K562 (cell line): ENCODE measurements at regions not wholly inside any gene's neighbourhood (a gene's known extent, or its start where the extent isn't known, plus 50 kb on each side); places are given as distances from the start of the nearest gene placed in this dataset.

ENCODE experiments used
- ARID3B ChIP-seq: fragments of 250-450 bp; sonication (Bioruptor Pico); IDR thresholded peaks from 2 replicates; pipeline ENCODE4 v1.4.0; 2020; ENCODE audit warnings: borderline replicate concordance
- CREB1 ChIP-seq, 2 experiments: sonication (generic) in 1 of 2; formaldehyde crosslinking in 1 of 2; IDR thresholded peaks; 2 replicates each; pipeline versions ENCODE4 v1.6.1 to v1.8.0; 2012 to 2022; ENCODE audit warnings: inconsistent platforms in 1 of 2, mild to moderate bottlenecking in 1 of 2, missing genetic modification reagents in 1 of 2, moderate library complexity in 1 of 2
- HDAC1 ChIP-seq, 2 experiments: fragments of 450-650 bp; IDR thresholded peaks; 2 replicates each; pipeline ENCODE4 v1.6.1; 2016 to 2017; ENCODE audit warnings: inconsistent platforms in 1 of 2, mild to moderate bottlenecking in 1 of 2, moderate library complexity in 1 of 2
- ILF3 ChIP-seq: fragments of 450-650 bp; IDR thresholded peaks from 2 replicates; pipeline ENCODE4 v1.6.1; 2018; ENCODE audit warnings: antibody characterized with exemption, mild to moderate bottlenecking, moderate library complexity, borderline replicate concordance
- JUNB ChIP-seq: fragments of 450-650 bp; formaldehyde crosslinking; conservative IDR thresholded peaks from 2 replicates; pipeline ENCODE4 v1.4.0; 2020; ENCODE audit warnings: mild to moderate bottlenecking
- KDM5B ChIP-seq: fragments of 200-600 bp; sonication (generic); IDR thresholded peaks from 2 replicates; pipeline ENCODE4 v1.6.1; 2012; ENCODE audit warnings: low read depth, mild to moderate bottlenecking, moderate library complexity, low read length, control low read depth, inconsistent platforms; ENCODE audit not compliant: insufficient replicate concordance
- LARP7 ChIP-seq: fragments of 450-650 bp; IDR thresholded peaks from 2 replicates; pipeline ENCODE4 v1.6.1; 2016
- POLR2A ChIP-seq: fragments of 450-650 bp; conservative IDR thresholded peaks from 2 replicates; pipeline ENCODE4 v1.6.1; 2016
- POLR2AphosphoS5 ChIP-seq: IDR thresholded peaks from 2 replicates; pipeline ENCODE4 v1.6.1; 2011; ENCODE audit warnings: mild to moderate bottlenecking, low read depth, low read length, moderate library complexity; ENCODE audit not compliant: control insufficient read depth, insufficient read depth
- SMAD1 ChIP-seq: fragments of 150-350 bp; IDR thresholded peaks from 2 replicates; pipeline ENCODE4 v1.6.1; 2014; ENCODE audit warnings: low read length, low read depth; ENCODE audit not compliant: partially characterized antibody
- ZNF830 ChIP-seq: fragments of 250-450 bp; sonication (Bioruptor Pico); IDR thresholded peaks from 2 replicates; pipeline ENCODE4 v1.5.0; 2021; ENCODE audit warnings: mild to moderate bottlenecking
- TF ChIP-seq, protein P1 (sequence below): sonication (generic); formaldehyde crosslinking; IDR thresholded peaks from 2 replicates; pipeline ENCODE4 v1.5.0; 2020; ENCODE audit warnings: missing genetic modification reagents

DNA sequence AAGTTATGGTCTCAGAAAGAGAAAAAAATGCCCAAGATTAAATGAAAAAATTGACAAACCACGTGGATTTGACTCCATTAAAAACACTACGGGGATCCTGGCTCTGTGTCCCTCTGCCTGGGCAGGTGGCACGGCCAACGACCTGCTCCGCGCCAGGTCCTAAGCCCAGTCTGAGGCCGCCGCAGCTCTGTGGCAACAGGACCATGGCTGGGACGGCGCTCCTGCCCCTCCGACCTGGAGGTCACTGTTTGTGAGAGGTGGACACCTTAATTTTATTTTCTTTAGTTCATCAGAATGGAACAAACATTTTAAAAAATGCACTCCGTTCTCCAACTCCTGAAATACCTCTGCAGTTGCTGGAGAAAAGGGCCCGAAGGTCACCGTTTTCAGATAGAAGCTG, 369.4 kb downstream of the CDH9 start:
- TF ChIP-seq SMAD1 (no peak), JUNB (CRISPR knock-in tag) (no peak), KDM5B (no peak), POLR2AphosphoS5 (no peak), ARID3B (no peak), HDAC1 (IDR thresholded peaks at IDR 0.05) (no peak), ILF3 (no peak), LARP7 (no peak), CREB1 (IDR thresholded peaks at IDR 0.05) (no peak), CREB1 (CRISPR knock-in tag; IDR thresholded peaks at IDR 0.05) (no peak), ZNF830 (no peak), POLR2A (no peak)
- TF ChIP-seq, protein P1, sequence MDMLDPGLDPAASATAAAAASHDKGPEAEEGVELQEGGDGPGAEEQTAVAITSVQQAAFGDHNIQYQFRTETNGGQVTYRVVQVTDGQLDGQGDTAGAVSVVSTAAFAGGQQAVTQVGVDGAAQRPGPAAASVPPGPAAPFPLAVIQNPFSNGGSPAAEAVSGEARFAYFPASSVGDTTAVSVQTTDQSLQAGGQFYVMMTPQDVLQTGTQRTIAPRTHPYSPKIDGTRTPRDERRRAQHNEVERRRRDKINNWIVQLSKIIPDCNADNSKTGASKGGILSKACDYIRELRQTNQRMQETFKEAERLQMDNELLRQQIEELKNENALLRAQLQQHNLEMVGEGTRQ (CRISPR knock-in tag), result no peak
